Hepatocyte (in vitro differentiated cells): ENCODE measurements at regions not wholly inside any gene's neighbourhood (a gene's known extent, or its start where the extent isn't known, plus 50 kb on each side); places are given as distances from the start of the nearest gene placed in this dataset.

Source experiments
- DNase-seq: peaks from one replicate; pipeline ENCODE4 v3.0.0-alpha.2; 2016; ENCODE audit warnings: low spot score
- H2AFZ ChIP-seq: fragments of 200-600 bp; sonication (generic); 2 replicates; pipeline ENCODE4 v1.6.0; 2016; ENCODE audit warnings: antibody characterized with exemption, mild to moderate bottlenecking
- H3K27ac ChIP-seq: fragments of 200-600 bp; sonication (generic); 2 replicates; pipeline ENCODE4 v1.5.1; 2016; ENCODE audit warnings: mild to moderate bottlenecking
- H3K27me3 ChIP-seq: fragments of 200-600 bp; sonication (generic); 2 replicates; pipeline ENCODE4 v1.6.1; 2016
- H3K36me3 ChIP-seq: fragments of 200-600 bp; sonication (generic); replicated peaks from 2 replicates; pipeline ENCODE4 v1.5.1; 2016; ENCODE audit warnings: low read depth; ENCODE audit not compliant: insufficient read depth
- H3K4me1 ChIP-seq: fragments of 200-600 bp; sonication (generic); 2 replicates; pipeline ENCODE4 v1.5.1; 2016; ENCODE audit warnings: mild to moderate bottlenecking, moderate library complexity; ENCODE audit not compliant: insufficient read depth
- H3K4me2 ChIP-seq: fragments of 200-600 bp; sonication (generic); 2 replicates; pipeline ENCODE4 v1.6.0; 2016
- H3K4me3 ChIP-seq: fragments of 200-600 bp; sonication (generic); 2 replicates; pipeline ENCODE4 v1.5.1; 2016; ENCODE audit warnings: mild to moderate bottlenecking
- H3K79me2 ChIP-seq: fragments of 200-600 bp; sonication (generic); 2 replicates; pipeline ENCODE4 v1.6.0; 2017; ENCODE audit warnings: mild to moderate bottlenecking
- H3K9me2 ChIP-seq: fragments of 200-600 bp; sonication (generic); replicated peaks from 2 replicates; pipeline ENCODE4 v1.6.0; 2017; ENCODE audit warnings: mild to moderate bottlenecking; ENCODE audit not compliant: insufficient read depth
- H3K9me3 ChIP-seq: fragments of 200-600 bp; sonication (generic); 2 replicates; pipeline ENCODE4 v1.5.1; 2016; ENCODE audit warnings: low read depth, mild to moderate bottlenecking
- H4K20me1 ChIP-seq: fragments of 200-600 bp; sonication (generic); 2 replicates; pipeline ENCODE4 v1.6.0; 2016; ENCODE audit warnings: mild to moderate bottlenecking; ENCODE audit not compliant: insufficient read depth, poor library complexity, severe bottlenecking
- EZH2 ChIP-seq: fragments of 200-600 bp; sonication (generic); IDR thresholded peaks from 2 replicates; pipeline ENCODE4 v1.6.1; 2016; ENCODE audit warnings: antibody characterized with exemption, mild to moderate bottlenecking, borderline replicate concordance
- EZH2phosphoT487 ChIP-seq: fragments of 200-600 bp; sonication (generic); IDR thresholded peaks from one replicate; pipeline ENCODE4 v1.6.1; 2018; ENCODE audit warnings: antibody characterized with exemption, mild to moderate bottlenecking, low read depth, moderate library complexity; ENCODE audit not compliant: unreplicated experiment, severe bottlenecking
- WGBS: methylation state at CpG from one replicate; pipeline ENCODE4 v1.1.6; 2016; ENCODE audit warnings: low lambda C conversion rate; ENCODE audit errors: missing lambda C conversion rate; 5-methylcytosine and 5-hydroxymethylcytosine counted together
- TF ChIP-seq, protein P1 (sequence below): fragments of 200-600 bp; sonication (generic); IDR thresholded peaks from 2 replicates; pipeline ENCODE4 v1.5.1; 2016; ENCODE audit warnings: antibody characterized with exemption, mild to moderate bottlenecking; ENCODE audit not compliant: poor library complexity

DNA sequence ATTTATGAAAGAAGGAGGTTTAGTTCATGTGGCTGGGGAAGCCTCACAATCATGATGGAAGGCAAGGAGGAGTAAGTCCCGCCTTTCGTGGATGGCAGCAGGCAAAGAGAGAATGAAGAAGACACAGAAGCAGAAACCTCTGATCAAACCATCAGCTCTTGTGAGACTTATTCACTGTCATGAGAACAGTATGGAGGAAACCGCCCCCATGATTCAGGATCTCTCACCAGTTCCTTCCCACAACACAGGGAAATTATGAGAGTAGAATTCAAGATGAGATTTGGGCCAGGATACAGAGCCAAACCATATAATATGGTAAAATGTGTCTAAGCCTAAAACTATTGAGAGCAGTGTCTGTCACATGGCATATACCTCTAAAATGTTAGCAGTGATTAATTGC, 503.8 kb upstream of the CCDC179 start:
- Histone ChIP-seq H3K27me3 (no peaks in the 10 kb centered on the region), H3K27ac (no peak overlapping the region), H4K20me1 (no peaks in the 10 kb centered on the region), H3K4me3 (no peak overlapping the region), H2AFZ (no peak overlapping the region), H3K79me2 (no peaks in the 10 kb centered on the region), H3K9me3 (no peaks in the 10 kb centered on the region), H3K4me2 (no peak overlapping the region), H3K9me2 (no peaks in the 10 kb centered on the region), H3K36me3 (no peaks in the 10 kb centered on the region), H3K4me1 (no peaks in the 10 kb centered on the region)
- 92% methylated on average over 3 of the region's 3 CpGs for WGBS
- DNase-seq: no peak
- TF ChIP-seq EZH2 (no peak), EZH2phosphoT487 (no peak)
- TF ChIP-seq, protein P1, sequence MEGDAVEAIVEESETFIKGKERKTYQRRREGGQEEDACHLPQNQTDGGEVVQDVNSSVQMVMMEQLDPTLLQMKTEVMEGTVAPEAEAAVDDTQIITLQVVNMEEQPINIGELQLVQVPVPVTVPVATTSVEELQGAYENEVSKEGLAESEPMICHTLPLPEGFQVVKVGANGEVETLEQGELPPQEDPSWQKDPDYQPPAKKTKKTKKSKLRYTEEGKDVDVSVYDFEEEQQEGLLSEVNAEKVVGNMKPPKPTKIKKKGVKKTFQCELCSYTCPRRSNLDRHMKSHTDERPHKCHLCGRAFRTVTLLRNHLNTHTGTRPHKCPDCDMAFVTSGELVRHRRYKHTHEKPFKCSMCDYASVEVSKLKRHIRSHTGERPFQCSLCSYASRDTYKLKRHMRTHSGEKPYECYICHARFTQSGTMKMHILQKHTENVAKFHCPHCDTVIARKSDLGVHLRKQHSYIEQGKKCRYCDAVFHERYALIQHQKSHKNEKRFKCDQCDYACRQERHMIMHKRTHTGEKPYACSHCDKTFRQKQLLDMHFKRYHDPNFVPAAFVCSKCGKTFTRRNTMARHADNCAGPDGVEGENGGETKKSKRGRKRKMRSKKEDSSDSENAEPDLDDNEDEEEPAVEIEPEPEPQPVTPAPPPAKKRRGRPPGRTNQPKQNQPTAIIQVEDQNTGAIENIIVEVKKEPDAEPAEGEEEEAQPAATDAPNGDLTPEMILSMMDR: no peak

DNA sequence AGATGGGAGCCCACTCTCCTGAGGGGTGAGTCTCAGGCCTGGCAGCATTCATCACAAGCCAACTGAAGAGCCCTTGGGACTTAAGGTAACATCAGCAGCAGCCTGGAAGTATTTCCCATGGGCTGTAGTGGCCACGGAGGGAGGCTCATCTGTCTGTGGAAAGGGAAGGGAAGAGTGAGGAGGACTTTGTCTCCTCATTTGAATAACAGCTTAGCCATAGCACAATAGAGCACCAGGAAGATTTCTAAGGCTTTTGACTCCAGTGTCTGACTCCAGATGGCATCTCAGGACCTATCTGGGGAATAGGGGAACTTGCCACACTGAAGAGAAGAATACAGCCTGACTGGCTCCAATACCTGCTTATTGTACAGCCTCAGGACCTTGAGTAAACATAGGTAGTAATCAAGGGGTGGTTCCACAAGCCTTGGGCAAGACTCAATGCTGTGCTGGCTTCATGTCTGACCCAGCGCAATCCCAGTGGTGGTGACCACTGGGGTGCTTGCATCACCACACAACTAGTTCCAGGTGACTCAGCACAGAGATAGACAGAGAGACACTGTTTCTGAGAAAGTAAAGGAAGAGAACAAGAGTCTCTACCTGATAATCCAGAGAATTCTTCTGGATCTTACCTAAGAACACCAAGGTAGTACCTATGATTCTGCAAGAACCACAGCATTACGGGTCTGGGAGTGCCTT, 510.5 kb upstream of the CCDC179 start:
- Histone ChIP-seq H3K27ac (no peak overlapping the region), H4K20me1 (no peaks in the 10 kb centered on the region), H3K9me2 (no peaks in the 10 kb centered on the region), H2AFZ (no peak overlapping the region), H3K79me2 (no peaks in the 10 kb centered on the region), H3K4me3 (no peak overlapping the region), H3K4me1 (no peaks in the 10 kb centered on the region), H3K4me2 (no peak overlapping the region), H3K27me3 (no peaks in the 10 kb centered on the region), H3K36me3 (no peaks in the 10 kb centered on the region), H3K9me3 (no peaks in the 10 kb centered on the region)
- 50% methylated on average over 3 of the region's 3 CpGs for WGBS
- TF ChIP-seq, protein P1: no peak
- no peak for TF ChIP-seq EZH2
- TF ChIP-seq EZH2phosphoT487: no peak
- DNase-seq: peak; percentile 6

DNA sequence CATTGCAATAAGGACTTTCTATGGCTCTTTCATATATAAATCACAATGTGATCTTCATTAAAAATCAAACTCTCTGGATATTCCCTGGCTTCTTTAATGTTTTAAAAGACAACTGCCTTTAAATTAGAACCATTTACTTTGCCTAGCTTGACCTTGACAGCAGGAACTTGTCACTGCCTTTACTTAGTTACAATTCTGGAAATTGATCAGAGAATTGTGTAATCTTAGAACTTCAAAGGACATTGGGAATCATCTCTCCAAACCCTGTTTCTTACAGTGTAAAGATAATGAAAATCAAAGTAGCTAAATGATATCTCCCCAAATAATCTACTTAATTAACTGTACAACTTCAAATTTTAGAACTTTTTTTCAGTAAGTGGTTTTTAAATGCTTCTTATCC, 517.6 kb upstream of the CCDC179 start:
- H3K9me2 ChIP-seq: no peaks in the 10 kb centered on the region
- H3K4me3 ChIP-seq: no peak overlapping the region
- no peaks in the 10 kb centered on the region for H3K9me3 ChIP-seq
- no peaks in the 10 kb centered on the region for H3K4me1 ChIP-seq
- no peaks in the 10 kb centered on the region for H3K36me3 ChIP-seq
- no peaks in the 10 kb centered on the region for H3K79me2 ChIP-seq
- TF ChIP-seq EZH2: no peak
- TF ChIP-seq, protein P1: no peak
- no peak for TF ChIP-seq EZH2phosphoT487
- no peak overlapping the region for H2AFZ ChIP-seq
- H3K27ac ChIP-seq: no peak overlapping the region
- H3K27me3 ChIP-seq: no peaks in the 10 kb centered on the region
- no peaks in the 10 kb centered on the region for H4K20me1 ChIP-seq
- H3K4me2 ChIP-seq: no peak overlapping the region
- DNase-seq: no peak
